Breast epithelium (tissue), 4 donors: ENCODE measurements at regions not wholly inside any gene's neighbourhood (a gene's known extent, or its start where the extent isn't known, plus 50 kb on each side); places are given as distances from the start of the nearest gene placed in this dataset.
"Not testable (repeated sequence)": the region's sequence is repeated elsewhere in the genome, so short reads cannot be mapped to it uniquely, and the experiment has no call there.

Experiments
- DNase-seq, 2 donors: peaks; one replicate each; pipeline ENCODE4 v3.0.0-alpha.2; 2019; ENCODE audit warnings: low spot score in 2 of 2
- H3K27ac ChIP-seq, 2 donors: fragments of 200-600 bp; sonication (generic) in 1 of 2; one replicate each; pipeline ENCODE4 v1.5.1; 2016 to 2019; ENCODE audit warnings: mild to moderate bottlenecking in 1 of 2
- H3K27me3 ChIP-seq, 2 donors: fragments of 200-600 bp; sonication (generic) in 1 of 2; one replicate each; pipeline versions ENCODE4 v1.5.1 to v1.6.0; 2017 to 2019; ENCODE audit warnings: control low read depth in 1 of 2, mild to moderate bottlenecking in 1 of 2
- H3K36me3 ChIP-seq: fragments of 200-600 bp; one replicate; pipeline ENCODE4 v1.5.1; 2019
- H3K4me1 ChIP-seq, 2 donors: fragments of 200-600 bp; sonication (generic); one replicate each; pipeline ENCODE4 v1.5.1; 2016 to 2019; ENCODE audit warnings: control low read depth in 1 of 2
- H3K4me3 ChIP-seq, 3 donors: fragments of 200-600 bp; sonication (generic); 1 replicate in 2 of 3; 2 replicates in 1 of 3; pipeline ENCODE4 v1.5.1; 2016 to 2019; ENCODE audit warnings: mild to moderate bottlenecking in 3 of 3, moderate library complexity in 2 of 3
- H3K9me3 ChIP-seq, 2 donors: fragments of 200-600 bp; sonication (generic) in 1 of 2; one replicate each; pipeline ENCODE4 v1.5.1; 2016 to 2019; ENCODE audit warnings: control low read depth in 1 of 2
- POLR2A ChIP-seq: fragments of 450-650 bp; IDR thresholded peaks from one replicate; pipeline ENCODE4 v1.6.1; 2016; ENCODE audit warnings: antibody characterized with exemption, mild to moderate bottlenecking, moderate library complexity
- POLR2AphosphoS5 ChIP-seq, 3 donors: sonication (generic); formaldehyde crosslinking; IDR thresholded peaks; one replicate each; pipeline ENCODE4 v1.6.1; 2017; ENCODE audit warnings: antibody characterized with exemption in 3 of 3
- intact Hi-C: fragments of 100-400 bp; cut with DNase I; formaldehyde crosslinking; loops from one replicate; pipeline ENCODE4 v1.15.1; 2023; ENCODE audit warnings: low total_unique reads
- TF ChIP-seq, protein P1 (sequence below), 3 donors: fragments of 450-650 bp; IDR thresholded peaks; one replicate each; pipeline ENCODE4 v1.5.1; 2016 to 2017; ENCODE audit warnings: antibody characterized with exemption in 3 of 3, mild to moderate bottlenecking in 3 of 3, moderate library complexity in 3 of 3

DNA sequence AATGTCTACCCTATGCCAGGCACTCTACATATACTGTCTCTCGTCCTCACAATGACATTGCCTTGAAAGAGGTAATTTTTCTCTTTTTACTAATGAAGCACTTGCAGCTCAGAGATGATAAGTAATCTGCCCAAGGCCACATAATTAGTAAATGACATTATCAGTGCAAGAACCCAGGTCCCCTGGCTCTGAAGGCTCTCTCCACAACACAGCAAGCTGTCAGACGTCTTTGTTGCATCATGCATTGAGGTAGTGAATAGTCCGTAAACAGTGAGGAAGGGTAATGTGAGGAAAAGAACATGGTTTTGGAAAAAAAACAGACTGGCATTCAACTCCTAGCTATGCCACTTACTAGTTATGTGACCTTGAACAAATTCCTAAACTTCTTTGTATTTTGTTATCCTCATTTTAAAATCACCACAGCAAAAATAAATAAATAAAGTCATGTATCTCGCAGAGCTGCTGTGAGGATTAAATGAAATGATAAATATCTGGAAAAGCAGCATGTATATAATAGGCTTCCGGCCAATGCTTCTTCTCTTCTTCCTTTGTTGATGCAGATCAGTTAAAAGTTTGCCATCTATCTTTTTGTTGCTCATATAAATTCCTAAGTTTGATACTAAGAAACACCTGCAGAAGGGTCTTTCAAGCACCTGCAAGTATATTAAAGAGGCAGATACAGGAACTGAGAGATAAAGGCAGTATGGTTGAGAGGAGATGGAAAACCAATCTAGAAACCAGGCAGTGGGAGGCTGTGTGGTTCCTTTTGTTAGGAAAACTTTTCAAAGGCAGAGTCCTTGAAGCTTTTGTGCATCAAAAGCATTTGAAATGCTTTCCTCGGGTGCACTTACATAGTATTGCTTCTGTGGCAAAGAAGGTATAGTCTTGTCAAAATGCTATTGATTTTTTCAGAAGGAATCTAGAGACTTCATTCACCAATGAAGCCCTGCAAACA is 82.8 kb downstream of the BTG1 start:
- intact Hi-C loops, result no loop called here
- DNase-seq, result no peak
- TF ChIP-seq, protein P1, sequence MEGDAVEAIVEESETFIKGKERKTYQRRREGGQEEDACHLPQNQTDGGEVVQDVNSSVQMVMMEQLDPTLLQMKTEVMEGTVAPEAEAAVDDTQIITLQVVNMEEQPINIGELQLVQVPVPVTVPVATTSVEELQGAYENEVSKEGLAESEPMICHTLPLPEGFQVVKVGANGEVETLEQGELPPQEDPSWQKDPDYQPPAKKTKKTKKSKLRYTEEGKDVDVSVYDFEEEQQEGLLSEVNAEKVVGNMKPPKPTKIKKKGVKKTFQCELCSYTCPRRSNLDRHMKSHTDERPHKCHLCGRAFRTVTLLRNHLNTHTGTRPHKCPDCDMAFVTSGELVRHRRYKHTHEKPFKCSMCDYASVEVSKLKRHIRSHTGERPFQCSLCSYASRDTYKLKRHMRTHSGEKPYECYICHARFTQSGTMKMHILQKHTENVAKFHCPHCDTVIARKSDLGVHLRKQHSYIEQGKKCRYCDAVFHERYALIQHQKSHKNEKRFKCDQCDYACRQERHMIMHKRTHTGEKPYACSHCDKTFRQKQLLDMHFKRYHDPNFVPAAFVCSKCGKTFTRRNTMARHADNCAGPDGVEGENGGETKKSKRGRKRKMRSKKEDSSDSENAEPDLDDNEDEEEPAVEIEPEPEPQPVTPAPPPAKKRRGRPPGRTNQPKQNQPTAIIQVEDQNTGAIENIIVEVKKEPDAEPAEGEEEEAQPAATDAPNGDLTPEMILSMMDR (IDR thresholded peaks at IDR 0.05), result no peak
- TF ChIP-seq POLR2AphosphoS5 (IDR thresholded peaks at IDR 0.05) (no peak), POLR2A (no peak)
- Histone ChIP-seq H3K9me3 (no peaks in the 10 kb centered on the region), H3K4me3 (no peak overlapping the region), H3K27ac (no peak overlapping the region), H3K36me3 (no peaks in the 10 kb centered on the region), H3K4me1 (no peaks in the 10 kb centered on the region), H3K27me3 (no peaks in the 10 kb centered on the region)

DNA sequence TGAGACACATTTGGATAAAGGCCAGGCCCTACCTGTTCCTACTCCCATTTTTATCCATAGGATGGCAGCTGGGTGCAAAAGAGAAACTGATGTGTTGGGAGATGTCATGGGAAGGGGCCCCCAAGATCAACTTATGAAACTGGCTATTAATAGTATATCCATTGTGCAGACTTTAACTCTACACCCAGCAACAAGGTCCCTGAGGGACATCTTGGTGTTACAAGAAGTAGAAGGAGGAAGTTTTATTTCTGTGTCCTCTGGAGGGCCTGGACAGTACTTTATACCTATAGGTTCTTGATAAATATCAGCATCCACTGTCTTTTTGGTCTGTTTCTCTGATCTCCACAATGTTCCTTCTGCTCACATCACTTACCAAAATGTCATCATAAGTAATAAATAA is 84.6 kb downstream of the BTG1 start:
- H3K4me1 ChIP-seq, result no peaks in the 10 kb centered on the region
- H3K4me3 ChIP-seq, result no peak overlapping the region
- H3K36me3 ChIP-seq, result no peaks in the 10 kb centered on the region
- no peak for DNase-seq
- TF ChIP-seq, protein P1 (IDR thresholded peaks at IDR 0.05), result no peak
- TF ChIP-seq POLR2AphosphoS5 (IDR thresholded peaks at IDR 0.05) (no peak), POLR2A (no peak)
- H3K27ac ChIP-seq, result no peak overlapping the region
- intact Hi-C loops, result no loop called here
- no peaks in the 10 kb centered on the region for H3K9me3 ChIP-seq
- H3K27me3 ChIP-seq, result no peaks in the 10 kb centered on the region

DNA sequence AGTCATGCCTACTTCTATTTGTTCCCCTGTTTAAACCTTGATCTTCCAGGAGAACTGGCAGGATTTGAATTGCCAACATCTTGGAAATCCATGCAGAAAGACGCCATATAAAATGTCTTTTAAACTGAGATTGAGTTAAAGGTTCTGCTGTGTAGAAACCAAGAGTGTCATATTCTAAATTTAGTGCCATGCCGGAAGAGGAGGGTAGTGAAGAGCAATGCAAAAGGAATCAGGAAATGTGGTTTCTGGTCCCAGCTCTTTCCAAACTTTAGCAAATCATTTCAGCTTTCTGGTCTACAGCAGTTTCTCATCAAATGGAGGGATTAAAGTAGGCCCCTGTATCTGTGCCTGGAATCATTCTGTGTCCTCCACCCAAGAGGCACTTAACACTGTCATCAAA is 85.7 kb downstream of the BTG1 start:
- H3K27me3 ChIP-seq, result no peaks in the 10 kb centered on the region
- DNase-seq, result no peak
- intact Hi-C loops, result no loop called here
- no peaks in the 10 kb centered on the region for H3K9me3 ChIP-seq
- TF ChIP-seq, protein P1 (IDR thresholded peaks at IDR 0.05), result no peak
- TF ChIP-seq POLR2AphosphoS5 (IDR thresholded peaks at IDR 0.05), result no peak
- no peak for TF ChIP-seq POLR2A
- no peak overlapping the region for H3K27ac ChIP-seq
- no peaks in the 10 kb centered on the region for H3K36me3 ChIP-seq
- H3K4me1 ChIP-seq, result no peaks in the 10 kb centered on the region
- H3K4me3 ChIP-seq, result no peak overlapping the region

DNA sequence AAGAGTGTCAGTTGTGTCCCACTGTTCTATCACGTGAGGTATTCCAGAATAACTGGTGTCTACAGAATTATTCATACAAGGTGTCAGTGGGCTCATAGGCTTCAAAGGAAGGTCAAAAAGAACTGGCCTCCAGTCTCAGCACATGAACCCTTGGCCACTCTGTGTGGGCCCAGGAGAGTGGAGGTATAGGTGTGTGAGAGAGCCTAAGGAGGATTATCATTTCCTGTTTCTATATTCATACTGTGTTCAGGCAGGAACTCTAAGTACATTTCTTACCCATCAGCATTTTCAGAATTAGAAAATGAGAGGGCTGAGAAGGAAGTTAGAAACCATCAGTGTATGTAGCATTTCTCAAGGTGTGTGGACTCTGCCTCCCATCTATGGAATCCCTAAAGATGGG is 87.0 kb downstream of the BTG1 start:
- H3K4me1 ChIP-seq, result no peaks in the 10 kb centered on the region
- intact Hi-C loops, result no loop called here

DNA sequence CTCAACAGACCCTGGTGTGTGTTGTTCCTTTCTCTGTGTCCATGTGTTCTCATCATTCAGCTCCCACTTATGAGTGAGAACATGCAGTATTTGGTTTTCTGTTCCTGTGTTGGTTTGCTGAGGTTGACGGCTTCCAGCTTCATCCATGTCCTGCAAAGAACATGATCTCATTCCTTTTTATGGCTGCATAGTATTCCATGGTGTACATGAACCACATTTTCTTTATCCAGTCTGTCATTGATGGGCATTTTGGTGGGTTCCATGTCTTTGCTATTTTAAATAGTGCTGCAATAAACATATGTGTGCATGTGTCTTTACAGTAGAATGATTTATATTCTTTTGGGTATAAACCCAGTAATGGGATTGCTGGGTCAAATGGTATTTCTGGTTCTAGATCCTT is 88.9 kb downstream of the BTG1 start:
- H3K4me1 ChIP-seq, H3K9me3 ChIP-seq, H3K27ac ChIP-seq, DNase-seq, H3K36me3 ChIP-seq, H3K27me3 ChIP-seq, intact Hi-C loops, H3K4me3 ChIP-seq: not testable (repeated sequence)

More for the DNA sequence above, 87.0 kb downstream of the BTG1 start:
- Histone ChIP-seq H3K9me3 (no peaks in the 10 kb centered on the region), H3K4me3 (no peak overlapping the region), H3K27ac (no peak overlapping the region), H3K36me3 (no peaks in the 10 kb centered on the region), H3K27me3 (no peaks in the 10 kb centered on the region)
- DNase-seq, result no peak
- no peak for TF ChIP-seq POLR2A
- TF ChIP-seq, protein P1 (IDR thresholded peaks at IDR 0.05), result no peak
- TF ChIP-seq POLR2AphosphoS5 (IDR thresholded peaks at IDR 0.05), result no peak
